Esophagus squamous epithelium (tissue), 4 donors: ENCODE measurements at regions not wholly inside any gene's neighbourhood (a gene's known extent, or its start where the extent isn't known, plus 50 kb on each side); places are given as distances from the start of the nearest gene placed in this dataset.

Experiments
- POLR2A ChIP-seq, 4 donors: fragments of 450-650 bp; IDR thresholded peaks; one replicate each; pipeline ENCODE4 v1.6.1; 2017; ENCODE audit warnings: antibody characterized with exemption in 4 of 4, mild to moderate bottlenecking in 4 of 4, moderate library complexity in 3 of 4
- TF ChIP-seq, protein P1 (sequence below), 6 experiments: fragments of 450-650 bp in 4 of 6; fragments of 200-600 bp in 2 of 6; sonication (generic) in 2 of 6; IDR thresholded peaks; one replicate each; pipeline ENCODE4 v1.5.1; 2016 to 2019; ENCODE audit warnings: antibody characterized with exemption in 6 of 6, mild to moderate bottlenecking in 4 of 6, moderate library complexity in 4 of 6

DNA sequence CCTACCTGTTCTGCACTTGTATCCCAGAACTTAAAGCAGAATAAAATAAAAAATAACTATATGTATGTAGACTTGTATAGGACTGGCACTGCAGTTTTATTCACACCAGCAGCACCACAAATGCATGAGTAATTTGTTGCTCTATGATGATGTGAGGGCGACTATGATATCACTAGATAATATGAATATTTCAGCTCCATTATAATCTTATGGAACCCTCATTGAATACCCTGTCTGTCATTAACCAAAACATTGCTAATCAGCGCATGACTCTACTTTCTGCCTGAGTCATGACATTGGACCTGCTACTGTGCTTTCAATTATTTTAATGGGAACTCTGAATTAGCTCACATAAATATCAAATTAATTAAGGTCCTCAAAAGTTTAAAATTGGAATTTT is 129.4 kb upstream of the RHOBTB1 start:
- no peak for TF ChIP-seq POLR2A (IDR thresholded peaks at IDR 0.05)
- TF ChIP-seq, protein P1, sequence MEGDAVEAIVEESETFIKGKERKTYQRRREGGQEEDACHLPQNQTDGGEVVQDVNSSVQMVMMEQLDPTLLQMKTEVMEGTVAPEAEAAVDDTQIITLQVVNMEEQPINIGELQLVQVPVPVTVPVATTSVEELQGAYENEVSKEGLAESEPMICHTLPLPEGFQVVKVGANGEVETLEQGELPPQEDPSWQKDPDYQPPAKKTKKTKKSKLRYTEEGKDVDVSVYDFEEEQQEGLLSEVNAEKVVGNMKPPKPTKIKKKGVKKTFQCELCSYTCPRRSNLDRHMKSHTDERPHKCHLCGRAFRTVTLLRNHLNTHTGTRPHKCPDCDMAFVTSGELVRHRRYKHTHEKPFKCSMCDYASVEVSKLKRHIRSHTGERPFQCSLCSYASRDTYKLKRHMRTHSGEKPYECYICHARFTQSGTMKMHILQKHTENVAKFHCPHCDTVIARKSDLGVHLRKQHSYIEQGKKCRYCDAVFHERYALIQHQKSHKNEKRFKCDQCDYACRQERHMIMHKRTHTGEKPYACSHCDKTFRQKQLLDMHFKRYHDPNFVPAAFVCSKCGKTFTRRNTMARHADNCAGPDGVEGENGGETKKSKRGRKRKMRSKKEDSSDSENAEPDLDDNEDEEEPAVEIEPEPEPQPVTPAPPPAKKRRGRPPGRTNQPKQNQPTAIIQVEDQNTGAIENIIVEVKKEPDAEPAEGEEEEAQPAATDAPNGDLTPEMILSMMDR (IDR thresholded peaks at IDR 0.05), result no peak
